GM23248 (cell line): ENCODE measurements at regions not wholly inside any gene's neighbourhood (a gene's known extent, or its start where the extent isn't known, plus 50 kb on each side); places are given as distances from the start of the nearest gene placed in this dataset.

ENCODE experiments used
- DNase-seq: peaks from one replicate; pipeline ENCODE4 v3.0.0-alpha.2; 2015
- H2AFZ ChIP-seq: fragments of 200-600 bp; sonication (generic); 2 replicates; pipeline ENCODE4 v1.6.1; 2016; ENCODE audit warnings: antibody characterized with exemption
- H3F3A ChIP-seq: fragments of 200-600 bp; sonication (generic); 2 replicates; pipeline ENCODE4 v1.6.1; 2016; ENCODE audit warnings: mild to moderate bottlenecking, antibody characterized with exemption, mixed run types; ENCODE audit not compliant: insufficient read depth
- H3K27ac ChIP-seq: fragments of 200-600 bp; sonication (generic); 2 replicates; pipeline ENCODE4 v1.5.1; 2016; ENCODE audit warnings: mild to moderate bottlenecking
- H3K27me3 ChIP-seq: fragments of 200-600 bp; sonication (generic); replicated peaks from 2 replicates; pipeline ENCODE4 v1.6.1; 2016; ENCODE audit warnings: mild to moderate bottlenecking; ENCODE audit not compliant: insufficient read depth
- H3K36me3 ChIP-seq: fragments of 200-600 bp; sonication (generic); 2 replicates; pipeline ENCODE4 v1.6.1; 2016; ENCODE audit warnings: low read depth, mild to moderate bottlenecking
- H3K4me1 ChIP-seq: fragments of 200-600 bp; sonication (generic); 2 replicates; pipeline ENCODE4 v1.6.1; 2016; ENCODE audit warnings: mild to moderate bottlenecking; ENCODE audit not compliant: insufficient read depth
- H3K4me2 ChIP-seq: fragments of 200-600 bp; sonication (generic); one replicate; pipeline ENCODE4 v1.6.1; 2016; ENCODE audit warnings: mild to moderate bottlenecking; ENCODE audit not compliant: unreplicated experiment
- H3K4me3 ChIP-seq: fragments of 200-600 bp; sonication (generic); 2 replicates; pipeline ENCODE4 v1.5.1; 2016; ENCODE audit warnings: mild to moderate bottlenecking
- H3K79me2 ChIP-seq: fragments of 200-600 bp; sonication (generic); 2 replicates; pipeline ENCODE4 v1.6.1; 2016; ENCODE audit warnings: mild to moderate bottlenecking; ENCODE audit not compliant: insufficient read depth
- H3K9ac ChIP-seq: fragments of 200-600 bp; sonication (generic); 2 replicates; pipeline ENCODE4 v1.6.1; 2016; ENCODE audit warnings: mild to moderate bottlenecking
- H3K9me2 ChIP-seq: fragments of 200-600 bp; sonication (generic); 2 replicates; pipeline ENCODE4 v1.6.1; 2016; ENCODE audit warnings: mixed run types, mild to moderate bottlenecking, moderate library complexity; ENCODE audit not compliant: insufficient read depth
- H3K9me3 ChIP-seq: fragments of 200-600 bp; sonication (generic); one replicate; pipeline ENCODE4 v1.6.1; 2017; ENCODE audit warnings: low read depth
- H4K20me1 ChIP-seq: fragments of 200-600 bp; sonication (generic); 2 replicates; pipeline ENCODE4 v1.6.0; 2016; ENCODE audit not compliant: insufficient read depth
- EZH2 ChIP-seq: fragments of 200-600 bp; sonication (generic); IDR thresholded peaks from 2 replicates; pipeline ENCODE4 v1.6.1; 2018; ENCODE audit warnings: antibody characterized with exemption, mild to moderate bottlenecking; ENCODE audit not compliant: insufficient read depth, poor library complexity, severe bottlenecking
- EZH2phosphoT487 ChIP-seq: fragments of 200-600 bp; sonication (generic); IDR thresholded peaks from 2 replicates; pipeline ENCODE4 v1.6.1; 2018; ENCODE audit warnings: antibody characterized with exemption, moderate library complexity, mild to moderate bottlenecking, low read depth; ENCODE audit not compliant: insufficient read depth
- WGBS, 2 experiments: methylation state at CpG; one replicate each; pipeline ENCODE4 v1.1.6; 2015 to 2017; ENCODE audit warnings: low lambda C conversion rate in 2 of 2, low coverage in 1 of 2; ENCODE audit errors: missing lambda C conversion rate in 2 of 2; 5-methylcytosine and 5-hydroxymethylcytosine counted together
- in situ Hi-C: fragments of 300-500 bp; cut with MboI; formaldehyde crosslinking; loops from 2 replicates; pipeline ENCODE4 v1.15.0; 2020

GRCh38 chr20:62547364-62547763, 71.6 kb upstream of the GATA5 start:
- DNase-seq: no peak
- Histone ChIP-seq H3K4me2 (no peak overlapping the region), H3K4me3 (no peak overlapping the region), H3K9me3 (no peaks in the 10 kb centered on the region), H3K79me2 (no peaks in the 10 kb centered on the region), H3K4me1 (no peaks in the 10 kb centered on the region), H3K36me3 (no peaks in the 10 kb centered on the region), H3F3A (no peaks in the 10 kb centered on the region), H4K20me1 (no peaks in the 10 kb centered on the region), H3K27me3 (peaks cover 33% of the 10 kb centered on the region), H2AFZ (no peak overlapping the region), H3K27ac (no peak overlapping the region), H3K9me2 (no peaks in the 10 kb centered on the region), H3K9ac (no peak overlapping the region)
- TF ChIP-seq EZH2phosphoT487: no peak
- no peak for TF ChIP-seq EZH2
- in situ Hi-C loops: no loop called here
- WGBS, 2 experiments: 60 to 61% methylated on average over 14 of the region's 14 CpGs

GRCh38 chr20:62548471-62548870, 72.7 kb upstream of the GATA5 start:
- Histone ChIP-seq H3K27ac (no peak overlapping the region), H3K9me2 (no peaks in the 10 kb centered on the region), H3K4me1 (no peaks in the 10 kb centered on the region), H3K27me3 (peaks cover 32% of the 10 kb centered on the region), H3F3A (no peaks in the 10 kb centered on the region), H3K36me3 (no peaks in the 10 kb centered on the region), H3K4me2 (no peak overlapping the region), H3K79me2 (no peaks in the 10 kb centered on the region), H3K9ac (no peak overlapping the region), H2AFZ (no peak overlapping the region), H3K9me3 (no peaks in the 10 kb centered on the region), H3K4me3 (no peak overlapping the region), H4K20me1 (no peaks in the 10 kb centered on the region)
- no peak for TF ChIP-seq EZH2
- TF ChIP-seq EZH2phosphoT487: no peak
- no peak for DNase-seq
- 27 to 29% methylated on average over 7 to 10 of the region's 10 CpGs for WGBS, 2 experiments
- in situ Hi-C loops: no loop called here

DNA sequence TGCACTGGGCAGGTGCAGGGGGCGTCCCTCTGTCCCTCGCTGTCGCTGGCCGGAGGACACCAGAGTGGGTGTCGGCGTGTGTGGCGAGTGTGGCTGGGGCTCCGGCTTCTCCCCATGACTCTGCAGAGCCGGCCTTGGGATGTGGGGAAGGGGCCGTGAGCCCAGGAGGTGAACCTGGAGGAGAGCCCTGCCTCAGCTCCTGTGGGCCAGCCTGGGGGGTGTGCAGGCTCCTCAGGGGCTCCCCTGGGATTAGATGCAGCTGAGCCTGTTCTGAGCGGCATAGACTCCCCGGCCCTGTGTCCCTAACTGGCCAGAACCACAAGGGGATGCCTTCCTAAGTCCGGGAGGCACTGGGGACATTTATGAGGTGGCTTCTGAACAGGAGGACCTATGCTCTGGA, 73.2 kb upstream of the GATA5 start:
- H3K9ac ChIP-seq: no peak overlapping the region
- no peaks in the 10 kb centered on the region for H3K79me2 ChIP-seq
- no peaks in the 10 kb centered on the region for H3K9me3 ChIP-seq
- H3K4me3 ChIP-seq: no peak overlapping the region
- peaks cover 35% of the 10 kb centered on the region for H3K27me3 ChIP-seq
- H3K27ac ChIP-seq: no peak overlapping the region
- H3F3A ChIP-seq: no peaks in the 10 kb centered on the region
- no peak for TF ChIP-seq EZH2phosphoT487
- no peaks in the 10 kb centered on the region for H4K20me1 ChIP-seq
- H2AFZ ChIP-seq: no peak overlapping the region
- no peak for DNase-seq
- no peaks in the 10 kb centered on the region for H3K4me1 ChIP-seq
- WGBS, 2 experiments: 48 to 62% methylated on average over 6 to 13 of the region's 13 CpGs
- H3K4me2 ChIP-seq: no peak overlapping the region
- no peaks in the 10 kb centered on the region for H3K9me2 ChIP-seq
- in situ Hi-C loops: no loop called here
- H3K36me3 ChIP-seq: no peaks in the 10 kb centered on the region

- Histone ChIP-seq H3K4me2 (no peak overlapping the region), H3K4me3 (no peak overlapping the region), H3K4me1 (no peaks in the 10 kb centered on the region), H2AFZ (no peak overlapping the region), H3F3A (no peaks in the 10 kb centered on the region), H3K27me3 (peaks cover 41% of the 10 kb centered on the region), H3K9ac (no peak overlapping the region), H3K9me2 (no peaks in the 10 kb centered on the region), H3K36me3 (no peaks in the 10 kb centered on the region), H3K9me3 (no peaks in the 10 kb centered on the region), H3K27ac (no peak overlapping the region), H3K79me2 (no peaks in the 10 kb centered on the region), H4K20me1 (no peaks in the 10 kb centered on the region)
- in situ Hi-C loops: no loop called here
- TF ChIP-seq EZH2phosphoT487 (no peak), EZH2 (no peak)
- DNase-seq: no peak
- WGBS, 2 experiments: 58% methylated on average over 20 to 22 of the region's 22 CpGs
These were observed 73.8 kb upstream of the GATA5 start for GRCh38 chr20:62549499-62550086.
